GM23248 (cell line): ENCODE measurements at regions not wholly inside any gene's neighbourhood (a gene's known extent, or its start where the extent isn't known, plus 50 kb on each side); places are given as distances from the start of the nearest gene placed in this dataset.
A peak's percentile ranks its signal among the peaks of the same experiment; 100 is the strongest.

ENCODE experiments used
- DNase-seq: peaks from one replicate; pipeline ENCODE4 v3.0.0-alpha.2; 2015
- H2AFZ ChIP-seq: fragments of 200-600 bp; sonication (generic); 2 replicates; pipeline ENCODE4 v1.6.1; 2016; ENCODE audit warnings: antibody characterized with exemption
- H3F3A ChIP-seq: fragments of 200-600 bp; sonication (generic); 2 replicates; pipeline ENCODE4 v1.6.1; 2016; ENCODE audit warnings: mild to moderate bottlenecking, antibody characterized with exemption, mixed run types; ENCODE audit not compliant: insufficient read depth
- H3K27ac ChIP-seq: fragments of 200-600 bp; sonication (generic); 2 replicates; pipeline ENCODE4 v1.5.1; 2016; ENCODE audit warnings: mild to moderate bottlenecking
- H3K27me3 ChIP-seq: fragments of 200-600 bp; sonication (generic); replicated peaks from 2 replicates; pipeline ENCODE4 v1.6.1; 2016; ENCODE audit warnings: mild to moderate bottlenecking; ENCODE audit not compliant: insufficient read depth
- H3K36me3 ChIP-seq: fragments of 200-600 bp; sonication (generic); 2 replicates; pipeline ENCODE4 v1.6.1; 2016; ENCODE audit warnings: low read depth, mild to moderate bottlenecking
- H3K4me1 ChIP-seq: fragments of 200-600 bp; sonication (generic); 2 replicates; pipeline ENCODE4 v1.6.1; 2016; ENCODE audit warnings: mild to moderate bottlenecking; ENCODE audit not compliant: insufficient read depth
- H3K4me2 ChIP-seq: fragments of 200-600 bp; sonication (generic); one replicate; pipeline ENCODE4 v1.6.1; 2016; ENCODE audit warnings: mild to moderate bottlenecking; ENCODE audit not compliant: unreplicated experiment
- H3K4me3 ChIP-seq: fragments of 200-600 bp; sonication (generic); 2 replicates; pipeline ENCODE4 v1.5.1; 2016; ENCODE audit warnings: mild to moderate bottlenecking
- H3K79me2 ChIP-seq: fragments of 200-600 bp; sonication (generic); 2 replicates; pipeline ENCODE4 v1.6.1; 2016; ENCODE audit warnings: mild to moderate bottlenecking; ENCODE audit not compliant: insufficient read depth
- H3K9ac ChIP-seq: fragments of 200-600 bp; sonication (generic); 2 replicates; pipeline ENCODE4 v1.6.1; 2016; ENCODE audit warnings: mild to moderate bottlenecking
- H3K9me2 ChIP-seq: fragments of 200-600 bp; sonication (generic); 2 replicates; pipeline ENCODE4 v1.6.1; 2016; ENCODE audit warnings: mixed run types, mild to moderate bottlenecking, moderate library complexity; ENCODE audit not compliant: insufficient read depth
- H3K9me3 ChIP-seq: fragments of 200-600 bp; sonication (generic); one replicate; pipeline ENCODE4 v1.6.1; 2017; ENCODE audit warnings: low read depth
- H4K20me1 ChIP-seq: fragments of 200-600 bp; sonication (generic); 2 replicates; pipeline ENCODE4 v1.6.0; 2016; ENCODE audit not compliant: insufficient read depth
- EZH2 ChIP-seq: fragments of 200-600 bp; sonication (generic); IDR thresholded peaks from 2 replicates; pipeline ENCODE4 v1.6.1; 2018; ENCODE audit warnings: antibody characterized with exemption, mild to moderate bottlenecking; ENCODE audit not compliant: insufficient read depth, poor library complexity, severe bottlenecking
- EZH2phosphoT487 ChIP-seq: fragments of 200-600 bp; sonication (generic); IDR thresholded peaks from 2 replicates; pipeline ENCODE4 v1.6.1; 2018; ENCODE audit warnings: antibody characterized with exemption, moderate library complexity, mild to moderate bottlenecking, low read depth; ENCODE audit not compliant: insufficient read depth
- WGBS, 2 experiments: methylation state at CpG; one replicate each; pipeline ENCODE4 v1.1.6; 2015 to 2017; ENCODE audit warnings: low lambda C conversion rate in 2 of 2, low coverage in 1 of 2; ENCODE audit errors: missing lambda C conversion rate in 2 of 2; 5-methylcytosine and 5-hydroxymethylcytosine counted together
- in situ Hi-C: fragments of 300-500 bp; cut with MboI; formaldehyde crosslinking; loops from 2 replicates; pipeline ENCODE4 v1.15.0; 2020

DNA sequence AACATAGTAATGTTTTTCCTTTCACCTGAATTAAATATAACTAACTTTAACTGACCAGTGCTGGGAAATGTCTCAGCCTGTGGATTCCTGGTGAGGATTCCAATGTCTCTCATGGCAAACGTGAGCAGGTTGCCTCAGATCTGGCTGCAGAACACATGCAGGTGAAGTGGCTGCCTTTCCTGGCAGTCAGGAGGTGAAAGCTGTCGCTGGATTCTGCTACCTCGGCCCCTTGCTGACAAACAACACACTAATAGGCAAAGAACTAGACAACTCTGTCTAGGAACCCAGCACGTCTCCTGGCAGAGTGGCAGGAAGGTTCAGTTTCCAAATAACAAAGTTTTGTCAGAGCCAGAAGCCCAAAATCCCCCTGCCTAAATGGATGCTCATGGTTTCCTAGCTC is 400.8 kb upstream of the PPP2R3A start:
- Histone ChIP-seq H3K4me2 (no peak overlapping the region), H3K9me3 (no peaks in the 10 kb centered on the region), H3K4me1 (no peaks in the 10 kb centered on the region), H3K27me3 (no peaks in the 10 kb centered on the region), H3K36me3 (no peaks in the 10 kb centered on the region), H3F3A (no peaks in the 10 kb centered on the region), H2AFZ (no peak overlapping the region), H3K27ac (no peak overlapping the region), H3K9me2 (no peaks in the 10 kb centered on the region), H3K9ac (no peak overlapping the region), H4K20me1 (no peaks in the 10 kb centered on the region), H3K4me3 (no peak overlapping the region), H3K79me2 (no peaks in the 10 kb centered on the region)
- in situ Hi-C loops: no loop called here
- no peak for DNase-seq
- no peak for TF ChIP-seq EZH2phosphoT487
- TF ChIP-seq EZH2: no peak
- WGBS, 2 experiments: 15 to 20% methylated on average over 4 of the region's 4 CpGs

DNA sequence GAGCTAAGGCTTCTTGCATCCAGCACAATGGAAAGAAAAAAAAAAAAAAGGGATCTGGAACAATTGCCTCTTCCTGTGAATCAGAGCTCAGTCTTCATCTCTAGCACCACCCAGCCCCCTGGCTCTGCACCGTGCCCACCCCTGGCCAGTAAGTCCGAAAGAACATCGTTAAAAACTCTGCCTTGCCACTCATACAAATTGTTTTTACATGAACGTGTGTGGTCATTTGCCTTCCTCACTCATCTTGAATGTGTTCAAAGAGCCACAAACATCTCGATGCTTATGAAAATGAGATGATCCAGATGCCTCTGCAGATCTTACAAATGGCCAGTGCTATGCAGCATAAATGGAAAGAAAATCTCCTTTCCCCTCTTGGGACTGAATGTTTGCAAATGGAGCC is 400.0 kb upstream of the PPP2R3A start:
- Histone ChIP-seq H3K9me2 (no peaks in the 10 kb centered on the region), H3K36me3 (no peaks in the 10 kb centered on the region), H3K4me1 (no peaks in the 10 kb centered on the region), H3K79me2 (no peaks in the 10 kb centered on the region), H3K9ac (no peak overlapping the region), H4K20me1 (no peaks in the 10 kb centered on the region), H3K27me3 (no peaks in the 10 kb centered on the region), H3F3A (no peaks in the 10 kb centered on the region), H3K4me2 (no peak overlapping the region), H3K27ac (no peak overlapping the region), H3K4me3 (no peak overlapping the region), H2AFZ (no peak overlapping the region), H3K9me3 (no peaks in the 10 kb centered on the region)
- peak; percentile 2 for DNase-seq
- in situ Hi-C loops: no loop called here
- WGBS, 2 experiments: 0% methylated on average over 5 of the region's 5 CpGs
- TF ChIP-seq EZH2 (no peak), EZH2phosphoT487 (no peak)

DNA sequence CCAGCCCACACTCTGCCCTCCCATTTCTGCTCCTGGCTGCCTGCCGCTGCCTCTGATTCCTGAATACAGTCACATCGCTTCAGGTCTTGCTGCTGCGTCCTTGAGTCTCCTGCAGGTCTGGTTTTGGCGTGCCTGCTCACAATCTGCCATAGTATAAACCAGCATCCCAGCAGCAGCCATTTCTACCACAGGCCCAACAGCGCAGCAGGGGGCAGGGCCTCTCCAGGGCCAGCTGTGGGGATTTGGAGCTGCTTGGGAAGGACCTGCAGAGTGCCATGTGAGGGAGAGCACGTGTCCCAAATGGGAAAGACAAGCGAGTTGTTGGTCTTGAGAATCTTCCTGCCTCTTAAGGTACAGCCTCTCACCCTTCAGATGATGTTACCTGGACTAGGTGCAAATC is 398.3 kb upstream of the PPP2R3A start:
- Histone ChIP-seq H3K79me2 (no peaks in the 10 kb centered on the region), H3F3A (no peaks in the 10 kb centered on the region), H3K27me3 (no peaks in the 10 kb centered on the region), H3K4me2 (no peak overlapping the region), H4K20me1 (no peaks in the 10 kb centered on the region), H3K9me3 (no peaks in the 10 kb centered on the region), H3K4me1 (no peaks in the 10 kb centered on the region), H3K36me3 (no peaks in the 10 kb centered on the region), H2AFZ (no peak overlapping the region), H3K9me2 (no peaks in the 10 kb centered on the region), H3K27ac (no peak overlapping the region), H3K4me3 (no peak overlapping the region), H3K9ac (no peak overlapping the region)
- TF ChIP-seq EZH2: no peak
- no peak for TF ChIP-seq EZH2phosphoT487
- in situ Hi-C loops: no loop called here
- DNase-seq: no peak
- 40 to 48% methylated on average over 7 of the region's 7 CpGs for WGBS, 2 experiments

DNA sequence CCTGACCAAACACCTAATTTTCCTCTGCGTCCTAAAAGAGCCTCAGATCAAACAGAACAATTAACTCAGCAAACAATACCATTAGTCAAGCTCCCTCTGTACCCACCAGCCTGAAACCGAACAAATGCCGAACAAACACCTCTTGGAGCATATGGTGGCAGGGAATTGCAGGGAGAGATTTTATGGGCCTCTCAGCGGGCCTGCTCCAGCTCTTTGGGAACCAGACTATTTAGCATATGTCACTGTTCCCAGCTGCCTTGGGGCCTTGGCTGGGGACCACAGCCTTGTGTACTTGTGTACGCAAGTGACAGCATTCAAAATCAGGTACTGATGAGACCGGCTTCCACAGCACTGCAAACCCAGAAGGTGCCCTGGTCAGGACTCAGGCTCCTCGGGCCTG is 388.8 kb upstream of the PPP2R3A start:
- no peak overlapping the region for H3K4me2 ChIP-seq
- no peak overlapping the region for H2AFZ ChIP-seq
- TF ChIP-seq EZH2phosphoT487 (no peak), EZH2 (no peak)
- no peaks in the 10 kb centered on the region for H3K27me3 ChIP-seq
- DNase-seq: no peak
- no peaks in the 10 kb centered on the region for H3K9me3 ChIP-seq
- H3F3A ChIP-seq: no peaks in the 10 kb centered on the region
- WGBS, 2 experiments: 26 to 32% methylated on average over 7 of the region's 7 CpGs
- H3K79me2 ChIP-seq: no peaks in the 10 kb centered on the region
- H3K4me3 ChIP-seq: no peak overlapping the region
- no peaks in the 10 kb centered on the region for H3K36me3 ChIP-seq
- H3K9ac ChIP-seq: no peak overlapping the region
- no peaks in the 10 kb centered on the region for H3K4me1 ChIP-seq
- no peak overlapping the region for H3K27ac ChIP-seq
- no peaks in the 10 kb centered on the region for H3K9me2 ChIP-seq
- in situ Hi-C loops: no loop called here
- H4K20me1 ChIP-seq: no peaks in the 10 kb centered on the region

DNA sequence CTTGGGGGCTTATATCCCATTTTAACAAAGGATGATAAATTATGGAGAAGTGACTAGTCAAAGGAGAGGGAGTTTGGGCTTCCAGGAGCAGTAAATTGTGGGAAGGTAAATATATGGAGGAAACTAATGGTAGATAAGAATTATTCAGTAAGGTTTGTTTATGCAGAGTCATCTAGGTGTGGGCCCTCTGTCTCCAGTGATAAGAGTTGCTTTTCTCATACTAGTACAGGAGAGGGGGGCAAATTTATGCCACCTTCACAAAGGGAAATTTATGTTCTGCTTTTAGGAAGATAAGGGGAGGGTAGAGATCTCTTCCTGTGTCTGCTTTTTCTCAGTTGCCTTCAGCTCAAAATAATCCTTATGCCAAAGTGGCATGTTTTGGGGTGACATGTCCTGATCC is 383.7 kb upstream of the PPP2R3A start:
- H3K79me2 ChIP-seq: no peaks in the 10 kb centered on the region
- no peaks in the 10 kb centered on the region for H3K36me3 ChIP-seq
- no peak overlapping the region for H2AFZ ChIP-seq
- no peaks in the 10 kb centered on the region for H3K27me3 ChIP-seq
- H3K9me3 ChIP-seq: no peaks in the 10 kb centered on the region
- H3K27ac ChIP-seq: no peak overlapping the region
- no peaks in the 10 kb centered on the region for H3K9me2 ChIP-seq
- TF ChIP-seq EZH2: no peak
- TF ChIP-seq EZH2phosphoT487: no peak
- H4K20me1 ChIP-seq: no peaks in the 10 kb centered on the region
- DNase-seq: no peak
- H3K4me3 ChIP-seq: no peak overlapping the region
- in situ Hi-C loops: no loop called here
- no peaks in the 10 kb centered on the region for H3K4me1 ChIP-seq
- no peaks in the 10 kb centered on the region for H3F3A ChIP-seq
- H3K9ac ChIP-seq: no peak overlapping the region
- no peak overlapping the region for H3K4me2 ChIP-seq
